Stimulated activated CD8-positive, alpha-beta memory T cell treated with anti-CD3 and anti-CD28 coated beads, Interleukin-15, amount 100 ng/mL, for 1 hour (primary cell): ENCODE measurements at regions not wholly inside any gene's neighbourhood (a gene's known extent, or its start where the extent isn't known, plus 50 kb on each side); places are given as distances from the start of the nearest gene placed in this dataset.

ENCODE experiments used
- DNase-seq: peaks from one replicate; pipeline ENCODE4 v3.0.0-alpha.2; 2020; ENCODE audit warnings: low read depth

DNA sequence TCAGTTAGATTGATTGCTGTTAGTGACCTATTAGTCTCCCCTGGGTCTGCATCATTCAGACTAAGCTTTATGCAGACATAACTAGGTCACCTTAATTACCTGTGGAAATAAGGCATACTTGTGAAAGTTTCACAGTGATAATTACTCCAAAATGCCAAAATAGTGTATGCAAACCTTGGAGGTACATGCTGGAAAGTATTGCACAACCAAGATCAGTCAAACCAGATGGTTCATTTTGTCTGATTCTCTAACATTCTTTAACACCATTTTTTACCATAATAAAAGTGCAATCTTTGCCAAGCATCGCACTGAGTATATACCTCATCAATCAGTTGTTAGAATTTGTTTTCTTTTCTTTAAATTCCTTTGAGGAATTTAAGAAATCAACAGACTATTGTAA is 186.3 kb upstream of the TMEFF2 start:
- DNase-seq: no peak

DNA sequence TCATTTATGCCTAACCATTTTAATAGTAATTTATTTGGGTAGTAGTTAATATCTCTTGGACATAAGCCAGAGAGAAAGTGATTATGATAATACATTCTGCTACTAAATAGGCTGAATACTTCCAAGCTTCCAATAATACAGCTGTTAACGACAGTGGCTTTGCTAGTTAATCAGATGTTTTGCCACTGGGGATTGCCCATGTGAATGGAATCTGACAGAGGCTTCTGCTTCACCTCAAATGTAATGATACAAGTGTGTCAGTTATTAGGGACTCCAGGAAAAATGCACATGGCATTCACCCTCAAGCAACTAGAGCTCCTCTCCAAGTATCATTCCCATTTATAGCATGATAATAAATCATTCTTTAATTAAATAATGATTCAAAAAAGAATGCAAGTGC is 185.0 kb upstream of the TMEFF2 start:
- DNase-seq: no peak

DNA sequence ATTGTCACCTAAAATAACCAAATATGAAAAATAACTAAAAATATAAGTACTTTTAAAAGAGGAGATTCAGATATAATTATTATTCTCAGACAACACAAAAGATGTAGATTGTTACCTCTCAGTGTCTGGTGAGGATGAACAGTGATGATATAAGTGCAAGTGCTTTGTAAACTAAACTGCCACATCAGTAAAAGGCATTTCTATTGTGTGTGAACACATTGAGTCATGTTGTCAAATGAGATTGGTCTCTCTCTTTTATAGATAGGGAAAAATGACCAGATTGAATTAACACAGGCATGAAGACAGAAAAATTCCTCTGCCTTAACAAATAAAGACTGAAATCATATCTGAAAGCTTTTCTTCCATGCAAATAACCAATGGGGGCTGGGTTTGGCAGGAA is 182.4 kb upstream of the TMEFF2 start:
- no peak for DNase-seq

DNA sequence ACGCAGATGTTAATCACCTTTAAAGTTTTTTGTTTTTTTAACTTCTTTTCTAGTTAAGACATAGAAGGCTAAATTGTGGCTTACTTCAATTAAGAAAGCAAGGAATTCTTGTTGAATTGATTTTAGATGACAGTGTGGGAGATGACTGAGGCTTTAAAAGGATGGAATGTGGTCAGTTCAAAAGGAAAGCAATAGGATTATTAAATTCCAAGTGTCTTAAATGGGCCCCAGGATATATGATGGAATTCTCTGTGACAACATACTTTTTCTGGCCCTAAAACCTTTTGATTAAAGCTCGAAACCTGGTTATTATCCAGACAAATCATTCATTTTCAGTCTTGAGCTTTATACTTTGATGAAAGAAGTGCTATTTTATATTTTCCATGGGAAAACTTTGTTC is 179.0 kb upstream of the TMEFF2 start:
- no peak for DNase-seq

DNA sequence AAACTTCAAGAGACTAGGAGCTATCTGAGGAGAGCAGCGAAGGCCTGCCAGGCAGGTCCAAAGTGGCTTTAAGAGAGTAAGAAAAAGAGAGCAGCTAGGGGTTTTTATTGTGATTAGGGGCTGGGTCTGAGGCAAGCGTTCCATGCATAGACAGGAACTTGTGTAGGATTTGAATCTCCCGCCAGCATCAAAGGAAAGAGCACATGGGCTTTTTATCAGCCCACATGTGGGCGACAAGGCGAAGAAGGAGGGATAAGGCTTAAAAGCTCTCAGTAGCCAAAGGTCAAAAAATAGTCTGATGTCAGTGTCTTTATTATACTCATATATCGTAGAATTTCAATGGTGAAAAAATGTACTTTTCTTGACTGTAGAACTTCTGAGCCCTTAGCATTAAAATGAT is 178.5 kb upstream of the TMEFF2 start:
- DNase-seq: no peak

DNA sequence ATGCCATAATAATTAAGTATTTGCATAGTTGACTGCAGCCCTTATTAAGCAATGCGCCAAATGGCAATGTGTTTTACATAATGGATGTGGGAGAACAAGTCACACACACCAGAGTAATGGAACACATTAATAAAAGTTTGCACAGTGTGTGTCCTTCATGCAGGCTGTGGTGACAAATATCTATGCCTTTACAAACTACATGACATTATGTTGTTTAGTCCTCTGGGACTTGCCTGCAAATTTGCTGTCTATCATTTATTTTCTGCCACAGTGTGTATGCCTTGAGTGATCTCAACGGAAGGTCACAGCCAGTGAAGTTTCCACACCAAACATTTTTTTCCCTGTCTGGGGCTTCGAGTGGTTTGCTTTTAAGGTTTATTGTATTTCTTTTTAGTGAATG is 175.2 kb upstream of the TMEFF2 start:
- DNase-seq: no peak

DNA sequence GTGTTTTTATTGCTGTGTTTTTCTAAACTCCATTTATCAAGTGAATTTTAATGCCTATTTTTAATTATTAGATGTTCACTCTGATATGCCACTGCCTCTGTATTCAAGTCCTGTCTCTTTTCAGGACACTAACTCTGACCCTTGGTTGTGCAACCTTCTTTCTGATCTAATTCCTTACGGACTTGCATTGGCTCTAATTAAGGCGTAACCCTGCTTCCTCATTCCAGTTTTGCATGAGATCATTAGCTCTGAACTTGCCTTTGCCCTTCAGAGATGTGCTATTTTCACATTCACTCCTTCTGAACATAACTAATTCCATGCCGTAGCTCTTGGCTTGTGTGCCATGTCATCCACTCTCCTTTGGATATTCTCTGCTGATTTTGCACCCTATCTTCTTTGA is 162.5 kb upstream of the TMEFF2 start:
- no peak for DNase-seq

DNA sequence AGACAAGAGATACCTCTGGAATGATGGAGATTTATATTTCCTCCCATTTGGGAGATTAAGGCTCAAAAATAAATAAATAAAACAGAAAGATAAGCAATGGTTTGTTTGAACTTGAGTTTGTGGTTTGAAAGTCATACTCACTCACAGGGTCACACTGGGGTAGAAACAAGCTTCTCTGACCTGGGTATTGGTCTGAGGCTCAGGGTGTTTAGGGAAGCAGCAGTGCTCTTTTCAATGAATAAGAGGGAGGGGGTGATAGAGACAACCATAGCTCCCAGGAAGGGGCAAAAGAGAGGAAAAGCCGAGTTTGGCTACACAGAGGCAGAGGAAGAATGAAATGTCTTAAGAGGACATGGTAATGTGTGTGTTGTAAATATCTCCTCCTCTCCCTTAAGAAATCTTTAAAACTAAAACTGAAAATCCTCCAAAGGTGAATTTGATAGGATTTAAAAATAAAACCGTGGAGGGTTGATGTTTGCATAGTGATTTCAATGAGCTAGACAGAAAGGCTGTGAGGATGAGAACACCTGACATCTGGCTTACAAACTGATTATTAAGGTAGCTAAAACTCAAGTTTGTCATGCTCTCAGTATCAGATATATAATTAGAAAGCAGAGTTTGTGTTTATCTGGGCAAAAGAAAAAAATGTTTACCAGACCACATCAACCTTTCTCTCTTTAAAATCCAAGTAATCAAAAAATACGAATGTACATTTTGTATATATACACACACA is 159.9 kb upstream of the TMEFF2 start:
- DNase-seq: no peak

DNA sequence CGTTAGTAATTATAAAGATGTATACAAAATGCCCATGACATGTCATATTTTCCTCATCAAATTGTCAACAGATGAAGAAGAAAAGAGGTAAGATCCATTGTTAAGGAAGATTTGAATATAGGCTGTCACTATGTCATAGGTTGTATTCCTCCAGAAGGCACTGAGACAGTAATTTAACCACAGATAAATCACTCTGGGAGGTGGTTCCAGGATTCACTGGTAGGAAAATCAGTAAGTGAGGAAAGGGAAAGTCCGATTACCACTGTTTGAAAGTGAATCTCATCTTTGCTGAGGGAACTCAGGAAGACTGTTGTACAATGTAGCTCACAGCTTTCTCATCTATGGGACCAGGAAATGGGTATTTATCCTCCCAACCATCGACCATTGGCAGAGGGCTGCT is 152.8 kb upstream of the TMEFF2 start:
- DNase-seq: no peak

DNA sequence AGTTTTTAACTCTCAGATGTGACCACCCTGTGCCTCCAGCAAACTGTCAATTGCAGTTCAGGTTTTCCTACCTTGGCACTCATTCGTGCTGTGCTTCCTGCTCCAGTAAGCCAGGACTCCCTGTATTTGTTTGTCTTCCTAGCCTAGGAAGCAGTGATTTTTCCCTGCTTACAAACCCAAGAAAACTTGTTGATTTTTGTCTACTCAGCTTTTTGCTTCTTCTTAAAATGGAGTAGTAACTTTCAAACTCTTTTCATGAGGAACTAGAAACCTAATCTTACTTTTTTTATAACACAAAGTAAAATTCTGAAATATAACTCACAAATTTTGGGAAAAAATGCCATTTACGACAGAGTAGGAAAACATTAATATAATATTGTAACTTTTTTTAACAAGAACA is 150.6 kb upstream of the TMEFF2 start:
- DNase-seq: no peak

DNA sequence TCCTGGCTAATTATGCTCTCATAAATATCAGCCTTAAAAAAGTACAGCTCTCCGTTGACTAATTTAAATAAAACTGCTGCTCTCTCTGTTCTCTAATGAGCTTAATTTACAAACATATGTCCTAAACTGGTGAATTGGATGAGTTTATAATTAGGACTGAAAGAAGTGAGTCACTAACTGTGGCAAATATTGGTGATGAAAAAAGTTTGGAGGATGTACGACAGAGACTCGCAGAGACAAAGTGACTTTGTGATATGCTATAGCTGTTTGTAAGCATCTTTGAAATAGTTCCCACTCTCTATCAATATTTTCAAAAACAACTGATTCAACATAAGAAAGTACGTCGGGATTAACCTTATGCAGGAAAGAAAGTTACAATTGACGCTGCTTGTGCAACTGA is 138.9 kb upstream of the TMEFF2 start:
- DNase-seq: no peak

DNA sequence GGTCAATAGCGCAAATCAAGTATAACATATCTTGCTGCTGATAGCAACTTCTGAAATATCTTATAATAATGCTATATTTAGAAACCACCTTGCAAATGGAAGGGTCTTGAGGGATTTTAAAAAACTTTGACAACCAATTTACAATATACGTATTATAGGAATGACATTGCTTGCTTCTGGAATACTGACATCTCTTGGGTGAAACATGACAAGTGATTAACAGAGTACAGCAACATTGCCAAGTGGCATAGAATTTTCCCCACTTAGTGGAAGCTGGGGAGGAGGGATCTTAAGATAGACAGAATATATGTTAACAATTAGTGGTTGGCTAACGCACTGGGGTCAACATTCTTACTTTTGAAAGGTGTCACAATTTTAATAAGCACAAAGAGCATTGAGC is 133.6 kb upstream of the TMEFF2 start:
- no peak for DNase-seq

DNA sequence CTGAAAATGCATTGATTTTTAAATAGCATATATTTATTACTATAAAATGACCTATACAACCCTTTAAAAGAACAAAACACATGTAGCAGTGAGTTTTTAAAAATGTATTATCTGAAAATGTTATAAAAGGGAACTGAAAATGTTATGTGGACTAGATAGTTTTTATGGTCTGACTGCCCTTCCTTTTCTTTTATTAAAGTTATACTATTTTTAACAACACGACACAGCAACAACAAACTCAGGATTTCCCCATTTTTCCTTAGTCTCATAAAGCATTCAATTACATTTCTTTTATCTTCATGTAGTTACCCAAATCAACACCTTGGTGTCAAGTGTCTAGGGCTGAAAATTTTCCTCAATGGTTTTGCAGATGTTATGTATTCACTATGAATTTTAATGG is 132.8 kb upstream of the TMEFF2 start:
- DNase-seq: no peak

DNA sequence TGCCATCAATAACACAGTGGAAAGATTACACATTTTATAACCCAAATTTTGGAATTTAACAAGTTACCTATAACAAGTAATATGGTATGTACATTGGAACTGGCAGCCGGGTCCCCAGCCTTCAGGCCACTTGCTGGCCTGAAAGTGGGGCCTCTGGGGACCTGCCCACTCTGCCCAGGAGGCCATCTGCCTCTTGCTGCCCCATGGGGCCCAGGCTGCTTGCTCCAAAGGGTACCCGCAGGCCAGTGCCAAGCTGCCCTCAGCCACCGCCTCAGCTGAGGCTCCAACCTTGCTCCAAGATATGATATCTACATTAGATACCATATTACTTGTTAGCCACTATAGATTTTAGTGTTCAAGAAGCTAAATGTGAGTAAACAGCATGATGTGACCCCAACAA is 120.8 kb upstream of the TMEFF2 start:
- no peak for DNase-seq

DNA sequence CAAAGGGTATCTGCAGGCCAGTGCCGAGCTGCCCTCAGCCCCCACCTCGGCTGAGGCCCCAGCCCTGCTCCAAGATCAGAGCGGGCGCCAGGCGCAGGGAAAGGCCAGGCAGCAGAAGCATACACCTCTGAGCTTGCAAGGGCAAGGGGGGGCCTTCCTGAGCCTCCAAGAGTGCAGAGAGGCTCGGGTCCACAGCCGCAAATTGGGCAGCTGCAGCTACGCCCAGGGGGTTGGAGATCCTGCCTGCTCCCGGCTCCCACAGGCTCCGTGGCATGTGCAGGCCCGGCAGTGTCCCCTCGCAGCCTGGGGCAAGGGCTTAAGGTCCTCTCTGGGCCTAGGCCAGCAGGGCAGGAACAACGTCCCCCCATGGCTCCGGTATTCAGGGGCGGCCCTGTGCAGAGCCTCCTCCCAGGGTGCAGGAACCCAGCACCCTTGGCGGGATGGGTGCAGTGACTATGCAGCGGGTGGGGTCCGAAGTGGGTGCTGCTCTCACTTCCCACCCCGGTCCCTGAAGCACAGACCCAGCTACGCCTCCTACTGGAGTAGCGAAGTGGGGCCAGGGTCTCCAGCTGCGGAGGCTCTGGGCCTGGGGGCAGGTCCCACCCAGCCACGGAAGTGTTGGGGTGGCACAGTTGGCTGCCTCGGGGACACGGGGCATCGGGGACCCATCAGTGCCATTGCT is 120.2 kb upstream of the TMEFF2 start:
- DNase-seq: no peak

DNA sequence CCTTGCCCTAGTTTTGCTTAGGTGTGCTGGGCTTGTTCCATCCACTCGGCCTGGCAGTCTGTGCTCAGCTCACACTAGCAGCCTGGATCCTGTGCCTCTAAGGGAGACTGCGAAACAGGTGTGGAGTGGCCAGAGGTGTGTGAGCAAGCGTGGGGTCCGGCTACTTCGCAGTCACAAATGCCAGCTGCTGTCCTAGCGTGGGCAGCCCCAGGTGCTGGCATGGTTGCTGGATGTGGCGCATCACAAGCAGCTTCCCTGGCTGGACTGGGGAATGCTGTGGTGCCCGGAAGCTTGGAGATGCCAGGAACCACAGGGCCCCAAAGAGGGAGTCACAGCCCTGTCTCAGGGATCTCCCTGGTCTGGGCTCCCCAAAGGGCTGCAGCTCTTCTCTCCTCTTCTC is 119.0 kb upstream of the TMEFF2 start:
- no peak for DNase-seq

DNA sequence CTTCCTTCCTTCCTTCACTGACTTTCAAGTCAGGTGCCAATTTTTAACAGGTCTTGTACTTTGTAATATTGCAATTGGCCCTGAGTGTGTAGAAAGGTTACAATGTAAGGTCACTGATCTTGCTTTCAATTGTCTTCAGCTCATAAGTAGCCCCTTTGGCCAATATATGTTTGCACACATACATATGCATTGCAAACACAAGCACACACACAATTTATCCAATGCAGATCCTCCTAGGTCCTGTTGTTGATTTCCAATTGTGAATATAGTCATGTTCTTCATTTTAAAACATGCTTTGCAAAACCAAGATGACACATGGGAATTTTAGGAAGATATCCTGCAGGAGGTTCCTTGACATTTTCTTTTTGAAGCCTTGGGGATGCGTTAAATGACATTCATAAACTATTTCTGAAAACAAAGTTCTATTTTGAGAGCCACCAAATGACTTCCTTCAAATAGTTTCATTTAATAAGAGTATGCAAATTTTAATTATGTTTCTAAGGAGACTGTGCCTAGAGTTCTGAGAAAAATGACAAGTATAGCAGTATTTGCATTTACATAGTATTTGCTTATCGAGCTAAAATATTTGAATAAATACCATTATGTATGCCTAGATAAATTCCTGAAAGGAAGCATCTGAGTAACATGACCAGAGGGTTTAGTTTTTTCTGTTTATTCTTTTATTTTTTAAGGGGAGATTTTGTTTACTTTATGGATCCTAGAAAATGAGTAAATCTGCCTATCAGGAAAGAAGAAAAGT is 117.1 kb upstream of the TMEFF2 start:
- DNase-seq: no peak

DNA sequence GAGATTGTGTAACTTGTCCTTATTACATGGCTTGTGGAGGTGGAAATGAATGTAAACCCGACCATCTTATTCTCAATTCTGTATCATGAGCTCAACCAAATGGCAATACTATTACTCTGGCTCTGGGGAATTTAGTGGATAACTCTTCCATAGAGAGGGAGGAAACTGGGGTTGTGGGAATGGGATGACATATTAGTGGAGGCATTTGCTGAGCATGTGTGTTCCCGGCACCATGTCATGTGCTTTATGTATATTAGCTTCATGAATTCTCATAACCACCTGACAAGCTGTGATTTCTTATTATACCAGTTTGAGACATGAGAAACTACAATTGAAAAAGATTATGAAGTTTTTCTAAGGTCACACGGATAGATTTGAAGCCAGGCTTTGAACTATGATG is 112.8 kb upstream of the TMEFF2 start:
- DNase-seq: no peak

DNA sequence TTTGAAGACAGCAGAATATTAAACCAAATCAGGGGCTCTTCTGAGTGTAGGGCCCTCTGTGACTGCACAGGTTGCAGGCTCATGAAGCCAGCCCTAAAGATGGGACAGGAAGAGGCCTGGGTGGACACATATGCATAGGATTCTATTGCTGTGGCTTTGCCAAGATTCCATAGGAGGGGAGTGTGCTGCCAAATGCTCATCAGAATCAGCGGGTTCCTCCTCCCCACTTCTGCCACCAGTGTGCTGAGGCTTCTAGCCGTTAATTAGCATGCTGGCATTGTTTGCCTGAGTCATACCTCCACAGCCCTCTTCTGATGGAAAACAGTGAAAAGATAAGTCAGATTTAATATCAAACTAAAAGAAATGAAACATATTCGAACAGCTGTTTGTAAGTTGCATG is 103.9 kb upstream of the TMEFF2 start:
- no peak for DNase-seq

DNA sequence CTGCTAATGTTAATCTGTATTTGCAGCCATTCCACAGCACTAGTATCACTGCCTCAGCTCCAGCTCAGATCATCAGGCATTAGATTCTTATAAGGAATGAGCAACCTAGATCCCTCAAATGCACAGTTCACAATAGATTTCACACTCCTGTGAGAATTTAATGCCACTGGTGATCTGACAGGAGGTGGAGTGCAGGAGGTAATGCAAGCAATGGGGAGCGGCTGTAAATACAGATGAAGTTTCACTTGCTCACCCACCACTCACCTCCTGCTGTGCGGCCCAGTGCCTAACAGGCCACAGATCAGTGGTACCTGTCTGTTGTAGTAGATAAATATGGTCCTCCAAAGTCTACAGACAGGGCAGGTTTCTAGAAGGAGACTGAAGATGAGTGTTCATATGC is 97.7 kb upstream of the TMEFF2 start:
- DNase-seq: no peak

DNA sequence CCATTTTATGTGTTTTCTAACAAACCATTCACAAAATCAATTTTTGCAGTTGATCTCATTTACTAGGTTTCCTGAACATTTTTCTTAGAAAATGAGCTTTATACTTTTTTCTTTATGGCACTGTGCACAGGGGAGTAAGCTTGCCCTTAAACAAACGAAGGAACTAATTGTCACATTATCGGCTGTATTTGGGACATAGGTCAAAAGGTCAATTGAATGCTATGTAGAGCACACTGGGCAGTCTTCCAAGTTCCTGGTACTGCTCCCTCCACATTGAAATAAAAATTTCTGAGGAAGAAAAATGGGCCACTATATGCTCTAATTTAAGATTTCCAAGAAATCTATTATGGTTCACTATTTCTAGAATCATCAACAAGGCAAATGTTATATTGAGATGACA is 93.6 kb upstream of the TMEFF2 start:
- DNase-seq: no peak

DNA sequence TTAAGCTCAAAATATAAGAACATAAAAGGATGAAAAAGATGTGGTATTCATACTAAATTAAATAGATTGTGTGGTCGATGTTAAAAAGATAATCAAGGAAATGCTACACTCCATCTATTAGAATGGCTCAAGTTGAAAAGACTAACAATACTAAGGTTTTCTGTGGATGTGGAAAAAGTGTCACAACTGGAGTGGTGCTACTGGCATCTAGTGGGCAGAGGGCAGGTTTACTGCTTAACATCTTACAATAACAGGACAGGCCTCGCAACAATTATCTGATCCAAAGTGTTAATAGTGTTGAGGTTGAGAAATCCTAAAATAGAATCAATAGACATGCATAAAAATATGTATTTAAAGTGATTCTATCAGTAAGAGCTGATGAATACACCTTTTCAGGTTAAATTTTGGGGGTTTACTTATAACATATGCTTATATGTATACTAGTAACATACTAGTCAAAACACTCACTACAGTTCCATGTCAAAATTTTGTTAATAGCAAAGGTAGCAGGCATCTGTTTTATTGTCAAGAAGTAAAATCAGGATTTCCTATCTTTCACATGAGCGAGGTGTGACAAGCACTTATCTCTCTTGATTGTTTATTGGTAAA is 91.5 kb upstream of the TMEFF2 start:
- DNase-seq: no peak

DNA sequence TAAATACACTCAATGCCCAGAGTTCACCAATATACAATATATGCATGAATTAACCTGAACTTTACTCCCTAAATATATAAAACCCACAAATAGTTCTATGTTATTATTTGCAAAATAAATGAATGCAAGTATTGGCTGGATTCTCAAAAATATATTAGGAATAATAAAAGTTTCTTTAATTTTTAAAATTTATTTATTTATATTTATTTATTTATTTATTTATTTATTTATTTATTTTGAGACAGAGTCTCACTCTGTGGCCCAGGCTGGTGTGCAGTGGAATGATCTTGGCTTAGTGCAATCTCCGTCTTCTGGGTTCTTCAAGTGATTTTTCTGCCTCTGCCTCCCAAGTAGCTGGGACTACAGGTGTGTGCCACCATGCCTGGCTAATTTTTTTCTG is 88.7 kb upstream of the TMEFF2 start:
- DNase-seq: no peak
